HTR-8/SVneo (cell line): ENCODE measurements at regions not wholly inside any gene's neighbourhood (a gene's known extent, or its start where the extent isn't known, plus 50 kb on each side); places are given as distances from the start of the nearest gene placed in this dataset.
"Not testable (repeated sequence)": the region's sequence is repeated elsewhere in the genome, so short reads cannot be mapped to it uniquely, and the experiment has no call there.

Experiments
- DNase-seq: peaks from one replicate; pipeline ENCODE4 v3.0.0; 2011; ENCODE audit warnings: low spot score, mixed read lengths; ENCODE audit not compliant: insufficient read length
- FAIRE-seq: peaks from 2 replicates; lab custom pipeline; 2011; peaks lifted over from hg19 to GRCh38; lab: Jason Lieb, UNC

GRCh38 chr10:30765616-30766015 is 136.1 kb upstream of the LYZL2 start:
- FAIRE-seq = no peak
- no peak for DNase-seq

- DNase-seq = no peak
- peak; percentile 78 for FAIRE-seq
Measured at GRCh38 chr10:30765022-30765615, 135.6 kb upstream of the LYZL2 start.

- DNase-seq (no peak), FAIRE-seq (no peak)
Measured at GRCh38 chr10:30763918-30764317, 134.4 kb upstream of the LYZL2 start.

- DNase-seq = no peak
- FAIRE-seq = no peak
Measured at GRCh38 chr10:30762620-30763019, 133.1 kb upstream of the LYZL2 start.

- DNase-seq = no peak
- peak; percentile 36 for FAIRE-seq
Measured at GRCh38 chr10:30759423-30759822, 129.9 kb upstream of the LYZL2 start.

- DNase-seq = no peak
- peak; percentile 40 for FAIRE-seq
Measured at GRCh38 chr10:30758338-30758737, 128.8 kb upstream of the LYZL2 start.

GRCh38 chr10:30756896-30757295 is 127.3 kb upstream of the LYZL2 start:
- DNase-seq = no peak
- no peak for FAIRE-seq

GRCh38 chr10:30756151-30756550 is 126.6 kb upstream of the LYZL2 start:
- no peak for DNase-seq
- no peak for FAIRE-seq

GRCh38 chr10:30755441-30755953 is 125.9 kb upstream of the LYZL2 start:
- FAIRE-seq (no peak), DNase-seq (no peak)

- DNase-seq (no peak), FAIRE-seq (no peak)
Measured at GRCh38 chr10:30752481-30752881, 122.9 kb upstream of the LYZL2 start.

GRCh38 chr10:30751678-30752331 is 122.3 kb upstream of the LYZL2 start:
- FAIRE-seq = peak; percentile 26

GRCh38 chr10:30750971-30751677 is 121.6 kb upstream of the LYZL2 start:
- no peak for DNase-seq
- no peak for FAIRE-seq

More at GRCh38 chr10:30751678-30752331, 122.3 kb upstream of the LYZL2 start:
- DNase-seq = peak; percentile 52

- FAIRE-seq = no peak
Measured at GRCh38 chr10:30749385-30749784, 119.8 kb upstream of the LYZL2 start.

GRCh38 chr10:30748152-30748973 is 118.8 kb upstream of the LYZL2 start:
- DNase-seq = no peak
- FAIRE-seq = no peak

More at GRCh38 chr10:30749385-30749784, 119.8 kb upstream of the LYZL2 start:
- no peak for DNase-seq

GRCh38 chr10:30747633-30748032 is 118.1 kb upstream of the LYZL2 start:
- DNase-seq (peak; percentile 25), FAIRE-seq (peak; percentile 60)

- DNase-seq (no peak), FAIRE-seq (no peak)
Measured at GRCh38 chr10:30745953-30746352, 116.4 kb upstream of the LYZL2 start.

GRCh38 chr10:30744106-30744505 is 114.6 kb upstream of the LYZL2 start:
- DNase-seq = no peak
- FAIRE-seq = no peak

- no peak for DNase-seq
- FAIRE-seq = peak; percentile 9
Measured at GRCh38 chr10:30743586-30743985, 114.0 kb upstream of the LYZL2 start.

- no peak for DNase-seq
- FAIRE-seq = no peak
Measured at GRCh38 chr10:30742471-30742870, 112.9 kb upstream of the LYZL2 start.

- FAIRE-seq, DNase-seq: not testable (repeated sequence)
Measured at GRCh38 chr10:30740774-30741173, 111.2 kb upstream of the LYZL2 start.
